ENCODE measurements at regions not wholly inside any gene's neighbourhood (a gene's known extent, or its start where the extent isn't known, plus 50 kb on each side); places are given as distances from the start of the nearest gene placed in this dataset.

- TF ChIP-seq ZNF784 (CRISPR knock-in tag; IDR thresholded peaks at IDR 0.05; ENCODE audit: borderline replicate concordance): no peak
- no peak for TF ChIP-seq ZBTB37 (CRISPR knock-in tag; IDR thresholded peaks at IDR 0.05)
- TF ChIP-seq ZNF652 (CRISPR knock-in tag; IDR thresholded peaks at IDR 0.05; ENCODE audit: borderline replicate concordance, low read depth): no peak
- no peak for TF ChIP-seq ATF7-NPFF (CRISPR knock-in tag; IDR thresholded peaks at IDR 0.05; ENCODE audit: low read depth)
- TF ChIP-seq MLLT10 (CRISPR knock-in tag; IDR thresholded peaks at IDR 0.05): no peak
- no peak for TF ChIP-seq ZNF17 (CRISPR knock-in tag; IDR thresholded peaks at IDR 0.05)
- no peak for TF ChIP-seq TBX3 (IDR thresholded peaks at IDR 0.05; ENCODE audit: borderline replicate concordance)
- TF ChIP-seq BATF2 (CRISPR knock-in tag; IDR thresholded peaks at IDR 0.05): no peak
- TF ChIP-seq KLF6 (CRISPR knock-in tag; IDR thresholded peaks at IDR 0.05): no peak
- no peak for TF ChIP-seq EP300 (IDR thresholded peaks at IDR 0.05; ENCODE audit: low read depth in 2 of 2, low read length in 2 of 2)
- no peak for TF ChIP-seq EP300 (CRISPR knock-in tag; IDR thresholded peaks at IDR 0.05; ENCODE audit: borderline replicate concordance)
- TF ChIP-seq ISL2 (CRISPR knock-in tag; IDR thresholded peaks at IDR 0.05): no peak
- TF ChIP-seq HDAC1 (CRISPR knock-in tag; IDR thresholded peaks at IDR 0.05): no peak
Measured at GRCh38 chr14:86083616-86084015, 553.7 kb downstream of the FLRT2 start (continued).
